ENCODE measurements at regions not wholly inside any gene's neighbourhood (a gene's known extent, or its start where the extent isn't known, plus 50 kb on each side); places are given as distances from the start of the nearest gene placed in this dataset.

GRCh38 chr9:106700676-106701075 lies 162.3 kb upstream of the ZNF462 start:
- Histone ChIP-seq H3K27ac (no peak overlapping the region), H3K4me3 (no peak overlapping the region), H4K20me1 (ENCODE audit: insufficient read depth, poor library complexity, severe bottlenecking) (no peaks in the 10 kb centered on the region), H3K4me1 (ENCODE audit: insufficient read depth) (peaks cover 9% of the 10 kb centered on the region), H3K36me3 (replicated peaks; ENCODE audit: insufficient read depth, low read depth) (no peaks in the 10 kb centered on the region), H2AFZ (no peak overlapping the region), H3K27me3 (no peaks in the 10 kb centered on the region), H3K9me3 (ENCODE audit: low read depth) (no peaks in the 10 kb centered on the region), H3K9me2 (replicated peaks; ENCODE audit: insufficient read depth) (no peaks in the 10 kb centered on the region), H3K4me2 (no peak overlapping the region), H3K79me2 (no peaks in the 10 kb centered on the region)
- TF ChIP-seq EZH2phosphoT487 (IDR thresholded peaks at IDR 0.05; ENCODE audit: low read depth, severe bottlenecking, unreplicated experiment) (no peak), CTCF (IDR thresholded peaks at IDR 0.05; ENCODE audit: poor library complexity) (no peak), EZH2 (IDR thresholded peaks at IDR 0.05; ENCODE audit: borderline replicate concordance) (no peak)
- no peak for DNase-seq (ENCODE audit: low spot score)

GRCh38 chr9:106701611-106702010 lies 161.4 kb upstream of the ZNF462 start:
- Histone ChIP-seq H3K9me2 (replicated peaks; ENCODE audit: insufficient read depth) (no peaks in the 10 kb centered on the region), H3K4me3 (no peak overlapping the region), H3K9me3 (ENCODE audit: low read depth) (no peaks in the 10 kb centered on the region), H3K4me2 (no peak overlapping the region), H3K36me3 (replicated peaks; ENCODE audit: insufficient read depth, low read depth) (no peaks in the 10 kb centered on the region), H3K4me1 (ENCODE audit: insufficient read depth) (peaks cover 9% of the 10 kb centered on the region), H3K27me3 (no peaks in the 10 kb centered on the region), H2AFZ (no peak overlapping the region), H4K20me1 (ENCODE audit: insufficient read depth, poor library complexity, severe bottlenecking) (no peaks in the 10 kb centered on the region), H3K27ac (no peak overlapping the region), H3K79me2 (no peaks in the 10 kb centered on the region)
- DNase-seq (ENCODE audit: low spot score) = no peak
- no peak for TF ChIP-seq CTCF (IDR thresholded peaks at IDR 0.05; ENCODE audit: poor library complexity)
- 100% methylated on average over 1 of the region's 1 CpG for WGBS (ENCODE audit: low lambda C conversion rate, missing lambda C conversion rate)

DNA sequence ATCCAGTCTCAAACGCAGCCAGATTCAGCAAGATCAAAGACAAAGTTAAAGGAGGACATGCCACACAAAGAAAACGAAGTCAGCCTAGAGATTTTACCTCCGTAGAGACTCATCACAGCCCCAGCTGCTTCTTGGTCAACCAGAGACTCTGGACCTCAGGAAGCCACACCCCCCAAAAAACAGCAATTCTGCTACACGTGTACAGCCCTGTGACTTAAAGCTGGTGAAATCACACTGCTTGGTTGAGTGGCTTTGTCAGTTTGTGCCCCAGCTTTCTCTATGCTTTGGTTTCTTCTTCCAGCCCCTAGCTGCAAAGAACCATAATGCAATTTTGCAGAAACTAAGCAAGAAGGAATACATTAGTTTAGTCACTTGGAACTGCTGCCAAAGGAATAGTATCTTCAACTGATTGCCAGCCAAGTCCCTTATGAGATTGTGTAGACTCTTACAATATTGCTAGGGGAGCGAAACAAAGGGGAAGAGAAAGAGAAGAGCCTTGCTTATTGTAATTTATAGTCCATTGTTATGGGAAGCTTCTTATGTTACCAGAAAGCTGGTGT lies 158.8 kb upstream of the ZNF462 start:
- no peak overlapping the region for H2AFZ ChIP-seq
- 79% methylated on average over 5 of the region's 5 CpGs for WGBS (ENCODE audit: low lambda C conversion rate, missing lambda C conversion rate)

More for the DNA sequence above, 158.8 kb upstream of the ZNF462 start:
- H4K20me1 ChIP-seq (ENCODE audit: insufficient read depth, poor library complexity, severe bottlenecking) = no peaks in the 10 kb centered on the region
- no peak overlapping the region for H3K27ac ChIP-seq
- TF ChIP-seq EZH2 (IDR thresholded peaks at IDR 0.05; ENCODE audit: borderline replicate concordance) (no peak), EZH2phosphoT487 (IDR thresholded peaks at IDR 0.05; ENCODE audit: low read depth, severe bottlenecking, unreplicated experiment) (no peak), CTCF (IDR thresholded peaks at IDR 0.05; ENCODE audit: poor library complexity) (no peak)
- no peaks in the 10 kb centered on the region for H3K36me3 ChIP-seq (replicated peaks; ENCODE audit: insufficient read depth, low read depth)
- H3K9me3 ChIP-seq (ENCODE audit: low read depth) = no peaks in the 10 kb centered on the region
- H3K27me3 ChIP-seq = no peaks in the 10 kb centered on the region
- H3K4me2 ChIP-seq = no peak overlapping the region
- H3K4me1 ChIP-seq (ENCODE audit: insufficient read depth) = no peaks in the 10 kb centered on the region
- no peak for DNase-seq (ENCODE audit: low spot score)
- no peaks in the 10 kb centered on the region for H3K79me2 ChIP-seq
- H3K4me3 ChIP-seq = no peak overlapping the region
- H3K9me2 ChIP-seq (replicated peaks; ENCODE audit: insufficient read depth) = no peaks in the 10 kb centered on the region

All from hepatocyte (in vitro differentiated cells).